ENCODE measurements at regions not wholly inside any gene's neighbourhood (a gene's known extent, or its start where the extent isn't known, plus 50 kb on each side); places are given as distances from the start of the nearest gene placed in this dataset.

DNA sequence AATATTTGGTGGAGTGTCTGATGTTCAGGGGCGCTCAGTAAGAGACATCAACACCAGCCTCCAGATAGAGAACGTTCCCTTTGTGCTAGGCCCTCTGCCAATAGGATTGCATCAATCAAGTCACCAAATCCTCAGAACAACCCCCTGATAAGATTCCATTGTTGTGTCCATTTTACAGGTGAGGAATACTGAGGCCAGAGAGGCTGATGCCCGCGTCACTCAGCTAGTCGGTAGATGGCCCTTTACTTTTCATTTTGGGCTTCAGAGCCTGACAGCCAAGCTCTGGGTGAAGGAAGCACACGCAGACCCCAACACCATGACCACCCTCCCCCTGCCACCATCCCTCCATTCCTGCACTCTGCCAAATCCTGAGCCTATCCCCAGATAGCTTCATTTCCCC is 406.2 kb downstream of the PTPRU start:
- no peak for DNase-seq (ENCODE audit: extremely low read depth, low read depth)

GRCh38 chr1:29641921-29642320 is 405.6 kb downstream of the PTPRU start:
- DNase-seq (ENCODE audit: extremely low read depth, low read depth): no peak

DNA sequence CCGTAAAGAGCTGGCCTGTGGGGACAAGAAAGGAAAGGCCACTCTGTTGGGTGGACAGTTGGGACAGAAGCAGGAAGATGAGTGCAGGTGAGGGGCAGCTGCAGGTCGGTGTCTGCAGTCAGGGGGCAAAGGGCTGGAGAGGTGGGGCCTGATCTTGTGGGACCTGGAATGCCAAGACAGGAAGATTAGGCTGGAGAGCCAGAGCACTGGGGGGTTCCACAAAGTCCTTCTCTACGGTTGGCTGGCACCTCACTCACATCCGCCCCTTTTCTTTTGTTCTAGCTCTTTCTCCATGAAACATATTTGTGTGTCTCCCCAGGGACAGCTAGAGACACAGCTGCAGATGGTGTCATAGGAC is 404.1 kb downstream of the PTPRU start:
- DNase-seq (ENCODE audit: extremely low read depth, low read depth): no peak

GRCh38 chr1:29639741-29640427 is 403.6 kb downstream of the PTPRU start:
- DNase-seq (ENCODE audit: extremely low read depth, low read depth): no peak

DNA sequence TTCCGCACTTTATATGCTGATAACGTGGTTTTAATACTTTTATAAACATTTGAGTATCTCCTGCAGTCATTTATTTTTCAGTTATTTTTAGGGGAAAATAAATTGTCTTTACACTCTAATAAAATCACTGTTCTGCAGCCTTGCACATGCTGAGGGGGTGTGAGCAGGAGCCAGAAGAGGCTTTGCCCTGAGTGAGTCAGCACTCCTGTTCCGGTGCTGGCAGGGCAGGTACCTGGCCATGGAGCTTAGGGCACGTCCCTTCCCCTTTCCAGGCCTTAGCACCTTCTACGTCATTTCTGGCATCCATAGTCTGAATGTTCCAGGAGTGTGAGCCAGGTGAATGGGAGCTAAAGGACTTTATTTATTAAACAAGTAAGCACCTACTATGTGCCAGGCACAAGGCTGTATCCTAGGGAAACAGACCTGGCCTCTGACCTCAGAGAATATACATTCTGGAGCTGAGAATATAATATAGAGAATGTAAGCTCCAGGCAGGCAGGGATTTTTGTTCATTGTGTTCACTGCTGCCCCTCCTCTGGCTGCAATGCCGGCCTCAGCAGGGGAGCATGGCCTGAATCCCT is 402.9 kb downstream of the PTPRU start:
- no peak for DNase-seq (ENCODE audit: extremely low read depth, low read depth)

- DNase-seq (ENCODE audit: extremely low read depth, low read depth): no peak
Measured at GRCh38 chr1:29638281-29638680, 402.0 kb downstream of the PTPRU start.

DNA sequence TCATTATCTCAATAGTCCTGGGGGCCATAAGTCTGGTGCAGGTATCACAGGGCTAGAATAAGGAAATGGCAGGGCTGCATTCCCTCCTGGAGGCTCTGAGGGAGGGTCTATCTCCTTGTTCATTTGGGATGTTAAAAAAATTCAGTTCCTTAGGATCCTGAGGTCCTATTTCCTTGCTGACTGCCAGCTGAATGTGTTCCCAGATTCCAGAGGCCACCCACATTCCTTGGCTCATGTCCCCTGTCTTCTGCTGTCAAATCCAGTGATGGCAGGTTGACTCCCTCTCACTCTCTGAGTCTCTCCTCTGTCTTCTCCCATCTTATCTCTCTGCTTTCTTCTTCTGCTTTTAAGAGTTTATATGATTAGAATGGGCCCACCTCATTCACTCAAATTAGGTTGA is 400.6 kb downstream of the PTPRU start:
- no peak for DNase-seq (ENCODE audit: extremely low read depth, low read depth)

GRCh38 chr1:29635501-29636263 is 399.4 kb downstream of the PTPRU start:
- DNase-seq (ENCODE audit: extremely low read depth, low read depth): no peak

GRCh38 chr1:29634746-29635335 is 398.5 kb downstream of the PTPRU start:
- no peak for DNase-seq (ENCODE audit: extremely low read depth, low read depth)

DNA sequence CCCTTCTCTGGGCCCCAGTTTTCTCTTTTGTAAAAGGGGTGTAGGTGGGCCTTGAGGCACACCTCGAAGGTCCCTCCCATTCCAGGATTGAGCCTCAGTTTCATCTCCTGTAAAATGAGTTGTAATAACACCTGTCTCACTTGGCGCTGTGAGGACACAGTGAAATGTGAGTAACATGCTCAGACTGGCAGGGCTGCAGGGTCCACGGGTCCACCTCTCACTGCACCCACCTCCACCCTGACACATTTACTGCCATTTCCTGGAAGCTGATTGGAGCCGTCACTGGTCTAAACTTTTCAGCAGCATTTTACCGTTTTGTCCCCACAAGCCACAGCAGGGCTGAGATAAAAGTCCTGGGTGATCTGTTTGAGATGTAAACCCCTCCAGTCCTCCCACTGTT is 398.0 kb downstream of the PTPRU start:
- no peak for DNase-seq (ENCODE audit: extremely low read depth, low read depth)

GRCh38 chr1:29633771-29634170 is 397.4 kb downstream of the PTPRU start:
- no peak for DNase-seq (ENCODE audit: extremely low read depth, low read depth)

DNA sequence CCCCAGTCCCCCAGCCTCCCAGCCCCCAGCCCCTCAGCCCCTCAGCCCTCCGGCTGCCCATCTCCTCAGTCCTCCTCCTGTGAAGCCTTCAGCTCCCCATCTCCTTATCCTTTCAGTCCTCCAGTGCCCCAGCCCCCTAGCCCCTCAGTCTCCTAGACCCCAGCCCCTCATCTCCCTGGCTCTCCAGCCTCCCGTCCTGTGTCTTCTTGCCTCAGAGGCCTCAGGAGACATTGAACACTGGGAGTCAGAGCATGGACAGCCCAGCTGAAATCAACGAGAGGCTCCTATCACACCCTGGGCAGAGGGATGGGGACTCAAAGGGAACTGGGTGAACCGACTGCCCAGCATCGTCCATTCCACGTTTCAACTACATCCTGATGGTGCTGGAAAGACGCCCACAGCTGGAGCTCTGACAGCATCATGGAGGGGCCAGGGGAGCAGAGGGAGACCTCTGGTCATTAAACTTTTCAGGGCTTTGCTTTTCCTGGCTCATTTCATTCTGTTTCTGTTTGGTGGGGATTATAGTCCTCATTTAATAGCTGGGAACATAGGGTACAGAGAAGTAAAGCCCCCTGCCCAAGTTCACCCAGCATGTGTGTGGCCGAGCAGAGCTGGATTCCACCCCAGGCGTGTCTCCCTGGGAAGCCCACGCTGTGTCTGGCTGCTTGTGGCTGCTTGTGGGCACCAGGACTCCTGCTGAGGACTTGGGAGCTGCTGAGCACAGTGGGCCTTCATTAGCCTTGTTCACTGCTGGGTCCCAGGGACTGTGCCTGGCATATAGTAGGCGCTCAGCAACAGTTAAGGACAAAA is 396.7 kb downstream of the PTPRU start:
- DNase-seq (ENCODE audit: extremely low read depth, low read depth): no peak

- no peak for DNase-seq (ENCODE audit: extremely low read depth, low read depth)
Measured at GRCh38 chr1:29631836-29632805, 395.8 kb downstream of the PTPRU start.

DNA sequence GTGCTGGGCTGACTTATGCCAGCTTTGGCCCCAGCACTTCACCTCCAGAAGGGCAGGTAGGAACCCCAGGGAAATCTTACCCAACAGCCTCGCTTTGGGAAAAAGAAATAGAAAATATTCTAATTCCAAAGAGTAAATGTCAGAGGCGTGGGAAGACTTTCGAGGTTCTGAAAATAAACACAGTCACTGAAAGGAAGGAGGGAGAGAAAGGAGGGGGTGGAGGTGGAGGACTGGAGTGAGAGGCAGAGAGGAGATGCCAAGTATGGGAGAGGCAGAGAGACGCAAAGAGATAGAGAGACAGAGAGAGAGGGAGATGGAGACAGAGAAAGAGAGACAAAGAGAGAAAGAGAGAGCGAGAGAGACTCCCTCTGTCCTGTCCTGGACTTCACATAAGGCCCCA is 395.0 kb downstream of the PTPRU start:
- no peak for DNase-seq (ENCODE audit: extremely low read depth, low read depth)

GRCh38 chr1:29630756-29631155 is 394.4 kb downstream of the PTPRU start:
- no peak for DNase-seq (ENCODE audit: extremely low read depth, low read depth)

DNA sequence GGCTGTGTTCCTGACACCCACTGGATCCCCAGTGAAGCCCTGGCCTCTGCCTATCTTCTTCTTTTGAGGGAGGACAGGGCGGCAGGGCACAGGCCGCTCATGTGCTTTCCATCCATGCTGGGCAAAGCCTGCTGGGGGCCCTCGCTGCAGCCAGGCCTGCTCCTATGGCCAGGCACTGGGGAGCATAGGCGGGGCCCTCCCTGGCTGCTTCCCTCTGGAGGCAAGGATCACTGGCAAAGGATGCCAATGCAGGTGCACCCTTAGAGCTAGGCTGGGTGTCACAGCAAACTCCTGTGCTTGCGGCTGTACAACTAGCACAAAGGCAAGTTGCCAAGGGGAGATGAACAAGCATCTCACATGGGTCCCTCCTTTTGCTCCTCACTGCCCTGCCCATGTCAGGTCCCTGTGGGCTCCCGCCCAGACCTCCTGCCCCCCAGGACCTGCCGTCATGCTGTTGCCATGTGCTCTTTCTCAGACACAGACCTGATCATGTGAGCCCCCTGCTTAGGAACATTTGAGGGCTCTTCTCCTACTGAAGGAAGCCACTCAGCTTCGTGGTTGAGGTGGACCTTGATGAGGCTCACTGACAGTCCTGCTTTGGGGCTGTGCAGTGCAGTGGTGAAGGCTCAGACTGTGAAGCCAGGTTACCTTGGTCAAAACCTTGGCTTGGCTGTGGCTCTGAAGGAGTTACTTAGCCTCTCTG is 393.6 kb downstream of the PTPRU start:
- no peak for DNase-seq (ENCODE audit: extremely low read depth, low read depth)

GRCh38 chr1:29629401-29629800 is 393.1 kb downstream of the PTPRU start:
- no peak for DNase-seq (ENCODE audit: extremely low read depth, low read depth)

- DNase-seq (ENCODE audit: extremely low read depth, low read depth): no peak
Measured at GRCh38 chr1:29628190-29628589, 391.9 kb downstream of the PTPRU start.

GRCh38 chr1:29626726-29627125 is 390.4 kb downstream of the PTPRU start:
- no peak for DNase-seq (ENCODE audit: extremely low read depth, low read depth)

All from NCI-H460 (cell line).